ENCODE measurements at regions not wholly inside any gene's neighbourhood (a gene's known extent, or its start where the extent isn't known, plus 50 kb on each side); places are given as distances from the start of the nearest gene placed in this dataset.

- TF ChIP-seq ZNF670 (CRISPR knock-in tag; IDR thresholded peaks at IDR 0.05; ENCODE audit: borderline replicate concordance) (no peak), E2F1 (CRISPR knock-in tag; IDR thresholded peaks at IDR 0.05) (no peak), CTCF (CRISPR knock-in tag; IDR thresholded peaks at IDR 0.05) (no peak), TEAD2 (CRISPR knock-in tag; IDR thresholded peaks at IDR 0.05) (no peak), ZNF513 (CRISPR knock-in tag; conservative IDR thresholded peaks at IDR 0.05) (no peak), CREB3 (CRISPR knock-in tag; IDR thresholded peaks at IDR 0.05) (no peak), YY1 (IDR thresholded peaks at IDR 0.05; ENCODE audit: insufficient read depth, insufficient replicate concordance, low read depth, low read length) (no peak), SRSF1 (optimal IDR thresholded peaks at IDR 0.05; ENCODE audit: low read depth, low read length) (no peak), REST (IDR thresholded peaks at IDR 0.05; ENCODE audit: borderline replicate concordance in 1 of 2, low read depth in 1 of 2, low read length in 2 of 2) (no peak), HINFP (CRISPR knock-in tag; IDR thresholded peaks at IDR 0.05; ENCODE audit: low read depth) (no peak), PAX8 (CRISPR knock-in tag; IDR thresholded peaks at IDR 0.05; ENCODE audit: borderline replicate concordance) (no peak), THAP11 (CRISPR knock-in tag; IDR thresholded peaks at IDR 0.05) (no peak), ZNF841 (CRISPR knock-in tag; IDR thresholded peaks at IDR 0.05; ENCODE audit: borderline replicate concordance) (no peak), NR2F2 (IDR thresholded peaks at IDR 0.05; ENCODE audit: borderline replicate concordance, low read depth) (no peak)
Measured at GRCh38 chr21:15644489-15644888, 85.3 kb upstream of the USP25 start.
